ENCODE measurements at regions not wholly inside any gene's neighbourhood (a gene's known extent, or its start where the extent isn't known, plus 50 kb on each side); places are given as distances from the start of the nearest gene placed in this dataset.

DNA sequence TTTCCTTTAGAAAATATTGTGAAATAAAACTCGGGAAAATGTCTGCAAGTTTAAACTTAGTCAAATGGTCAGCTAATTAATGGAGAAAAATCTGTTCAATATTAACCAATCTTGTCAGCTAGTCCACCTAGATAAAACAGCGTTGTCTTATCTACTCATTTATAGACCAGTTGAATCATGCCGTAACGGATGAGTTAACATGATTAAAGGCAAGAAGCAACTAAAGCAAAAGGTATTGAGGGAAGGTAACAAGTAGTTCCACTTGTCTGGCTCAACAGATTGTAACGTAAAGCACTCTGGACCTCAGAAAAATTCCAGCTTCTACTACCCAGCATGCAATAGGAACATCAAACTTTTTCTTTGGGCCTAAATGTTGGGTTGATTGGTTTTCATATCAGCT lies 958.2 kb downstream of the DIAPH3 start:
- H3K27me3 ChIP-seq (ENCODE audit: insufficient read depth, low read length, poor library complexity, severe bottlenecking) = no peaks in the 10 kb centered on the region
- H4K20me1 ChIP-seq (ENCODE audit: insufficient read depth, low read length, poor library complexity, severe bottlenecking) = no peaks in the 10 kb centered on the region
- H3K36me3 ChIP-seq (ENCODE audit: insufficient read depth, low read length) = no peaks in the 10 kb centered on the region
- no peak overlapping the region for H3K4me2 ChIP-seq (ENCODE audit: low read depth, low read length, poor library complexity, severe bottlenecking)
- no peaks in the 10 kb centered on the region for H3K9me2 ChIP-seq (replicated peaks; ENCODE audit: low read depth, low read length)
- H3K79me2 ChIP-seq (ENCODE audit: insufficient read depth, low read length) = no peaks in the 10 kb centered on the region
- H3F3A ChIP-seq (ENCODE audit: low read depth) = no peaks in the 10 kb centered on the region
- H3K4me1 ChIP-seq (ENCODE audit: insufficient read depth, low read length, poor library complexity, severe bottlenecking) = no peaks in the 10 kb centered on the region
- no peak for TF ChIP-seq EZH2phosphoT487 (IDR thresholded peaks at IDR 0.05; ENCODE audit: borderline replicate concordance)
- TF ChIP-seq, protein P1, sequence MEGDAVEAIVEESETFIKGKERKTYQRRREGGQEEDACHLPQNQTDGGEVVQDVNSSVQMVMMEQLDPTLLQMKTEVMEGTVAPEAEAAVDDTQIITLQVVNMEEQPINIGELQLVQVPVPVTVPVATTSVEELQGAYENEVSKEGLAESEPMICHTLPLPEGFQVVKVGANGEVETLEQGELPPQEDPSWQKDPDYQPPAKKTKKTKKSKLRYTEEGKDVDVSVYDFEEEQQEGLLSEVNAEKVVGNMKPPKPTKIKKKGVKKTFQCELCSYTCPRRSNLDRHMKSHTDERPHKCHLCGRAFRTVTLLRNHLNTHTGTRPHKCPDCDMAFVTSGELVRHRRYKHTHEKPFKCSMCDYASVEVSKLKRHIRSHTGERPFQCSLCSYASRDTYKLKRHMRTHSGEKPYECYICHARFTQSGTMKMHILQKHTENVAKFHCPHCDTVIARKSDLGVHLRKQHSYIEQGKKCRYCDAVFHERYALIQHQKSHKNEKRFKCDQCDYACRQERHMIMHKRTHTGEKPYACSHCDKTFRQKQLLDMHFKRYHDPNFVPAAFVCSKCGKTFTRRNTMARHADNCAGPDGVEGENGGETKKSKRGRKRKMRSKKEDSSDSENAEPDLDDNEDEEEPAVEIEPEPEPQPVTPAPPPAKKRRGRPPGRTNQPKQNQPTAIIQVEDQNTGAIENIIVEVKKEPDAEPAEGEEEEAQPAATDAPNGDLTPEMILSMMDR (conservative IDR thresholded peaks at IDR 0.05; ENCODE audit: low read length) = no peak
- H3K4me3 ChIP-seq (ENCODE audit: low read length, poor library complexity, severe bottlenecking) = no peak overlapping the region
- H3K9me3 ChIP-seq (ENCODE audit: insufficient read depth, low read depth, low read length) = no peaks in the 10 kb centered on the region
- no peak overlapping the region for H2AFZ ChIP-seq (ENCODE audit: low read length)
- no peak overlapping the region for H3K9ac ChIP-seq (ENCODE audit: low read depth, low read length, poor library complexity, severe bottlenecking)

GRCh38 chr13:59208405-59209195 lies 955.1 kb downstream of the DIAPH3 start:
- TF ChIP-seq, protein P1 (conservative IDR thresholded peaks at IDR 0.05; ENCODE audit: low read length) = no peak
- TF ChIP-seq EZH2phosphoT487 (IDR thresholded peaks at IDR 0.05; ENCODE audit: borderline replicate concordance) = no peak
- H3K4me1 ChIP-seq (ENCODE audit: insufficient read depth, low read length, poor library complexity, severe bottlenecking) = no peaks in the 10 kb centered on the region
- H3K36me3 ChIP-seq (ENCODE audit: insufficient read depth, low read length) = no peaks in the 10 kb centered on the region
- no peaks in the 10 kb centered on the region for H3F3A ChIP-seq (ENCODE audit: low read depth)
- H3K4me3 ChIP-seq (ENCODE audit: low read length, poor library complexity, severe bottlenecking) = no peak overlapping the region
- no peaks in the 10 kb centered on the region for H3K79me2 ChIP-seq (ENCODE audit: insufficient read depth, low read length)
- H3K27me3 ChIP-seq (ENCODE audit: insufficient read depth, low read length, poor library complexity, severe bottlenecking) = no peaks in the 10 kb centered on the region
- H3K9me3 ChIP-seq (ENCODE audit: insufficient read depth, low read depth, low read length) = no peaks in the 10 kb centered on the region
- no peak overlapping the region for H2AFZ ChIP-seq (ENCODE audit: low read length)
- no peak overlapping the region for H3K4me2 ChIP-seq (ENCODE audit: low read depth, low read length, poor library complexity, severe bottlenecking)
- H4K20me1 ChIP-seq (ENCODE audit: insufficient read depth, low read length, poor library complexity, severe bottlenecking) = no peaks in the 10 kb centered on the region
- no peak overlapping the region for H3K9ac ChIP-seq (ENCODE audit: low read depth, low read length, poor library complexity, severe bottlenecking)
- H3K9me2 ChIP-seq (replicated peaks; ENCODE audit: low read depth, low read length) = no peaks in the 10 kb centered on the region

DNA sequence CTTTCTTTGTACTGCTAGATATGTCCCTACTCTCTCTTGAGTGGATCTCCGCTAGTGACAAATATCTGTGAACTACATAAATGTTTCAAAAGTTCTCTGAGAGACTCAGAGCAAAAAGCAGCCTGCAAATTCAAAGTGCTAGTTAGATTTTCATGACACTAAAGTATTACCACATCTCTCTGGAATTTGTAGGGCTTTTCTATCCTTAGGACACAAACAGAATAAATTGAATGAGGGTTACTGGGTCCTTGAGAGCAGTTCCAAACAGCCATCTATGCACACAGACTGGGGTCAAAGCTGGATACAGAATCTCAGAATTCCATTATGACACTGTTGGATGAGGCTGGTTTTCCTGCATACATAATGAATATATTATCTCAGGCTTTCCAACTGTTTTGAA lies 953.2 kb downstream of the DIAPH3 start:
- Histone ChIP-seq H3K4me1 (ENCODE audit: insufficient read depth, low read length, poor library complexity, severe bottlenecking) (no peaks in the 10 kb centered on the region), H3K27me3 (ENCODE audit: insufficient read depth, low read length, poor library complexity, severe bottlenecking) (no peaks in the 10 kb centered on the region), H3K36me3 (ENCODE audit: insufficient read depth, low read length) (no peaks in the 10 kb centered on the region), H3K9me3 (ENCODE audit: insufficient read depth, low read depth, low read length) (no peaks in the 10 kb centered on the region), H3K4me3 (ENCODE audit: low read length, poor library complexity, severe bottlenecking) (no peak overlapping the region), H2AFZ (ENCODE audit: low read length) (no peak overlapping the region), H3F3A (ENCODE audit: low read depth) (no peaks in the 10 kb centered on the region), H3K4me2 (ENCODE audit: low read depth, low read length, poor library complexity, severe bottlenecking) (no peak overlapping the region), H4K20me1 (ENCODE audit: insufficient read depth, low read length, poor library complexity, severe bottlenecking) (no peaks in the 10 kb centered on the region), H3K79me2 (ENCODE audit: insufficient read depth, low read length) (no peaks in the 10 kb centered on the region), H3K9ac (ENCODE audit: low read depth, low read length, poor library complexity, severe bottlenecking) (no peak overlapping the region), H3K9me2 (replicated peaks; ENCODE audit: low read depth, low read length) (no peaks in the 10 kb centered on the region)
- TF ChIP-seq, protein P1 (conservative IDR thresholded peaks at IDR 0.05; ENCODE audit: low read length) = no peak
- TF ChIP-seq EZH2phosphoT487 (IDR thresholded peaks at IDR 0.05; ENCODE audit: borderline replicate concordance) = no peak
